ENCODE measurements at regions not wholly inside any gene's neighbourhood (a gene's known extent, or its start where the extent isn't known, plus 50 kb on each side); places are given as distances from the start of the nearest gene placed in this dataset.

GRCh38 chr12:27187697-27188096, 56.4 kb upstream of the STK38L start:
- H3K4me1 ChIP-seq, result peaks cover 7 to 16% (median 9%) of the 10 kb centered on the region in 10 experiments
- no peaks in the 10 kb centered on the region for H3K9me3 ChIP-seq (replicated peaks in 1 of 11)
- H4K20me1 ChIP-seq, result no peaks in the 10 kb centered on the region
- H3K4me3 ChIP-seq, result no peak overlapping the region
- no peak overlapping the region for H3K4me2 ChIP-seq
- H3K36me3 ChIP-seq, result no peaks in the 10 kb centered on the region
- no peak overlapping the region for H3K27ac ChIP-seq
- H3K27me3 ChIP-seq, result no peaks in the 10 kb centered on the region
- TF ChIP-seq Cebpa-rat (IDR thresholded peaks at IDR 0.05), result no peak
- H3K9ac ChIP-seq, result no peak overlapping the region

GRCh38 chr12:27190761-27191160, 53.3 kb upstream of the STK38L start:
- Histone ChIP-seq H4K20me1 (no peaks in the 10 kb centered on the region), H3K27ac (no peak overlapping the region), H3K9ac (no peak overlapping the region), H3K27me3 (no peaks in the 10 kb centered on the region), H3K4me3 (no peak overlapping the region), H3K4me1 (peaks cover 17 to 25% (median 22%) of the 10 kb centered on the region in 10 experiments), H3K4me2 (no peak overlapping the region), H3K36me3 (no peaks in the 10 kb centered on the region), H3K9me3 (replicated peaks in 1 of 11) (no peaks in the 10 kb centered on the region)
- TF ChIP-seq Cebpa-rat (IDR thresholded peaks at IDR 0.05), result no peak

GRCh38 chr12:27191531-27191930, 52.6 kb upstream of the STK38L start:
- peaks cover 14 to 24% (median 22%) of the 10 kb centered on the region in 10 experiments for H3K4me1 ChIP-seq
- no peak overlapping the region for H3K9ac ChIP-seq
- no peak for TF ChIP-seq Cebpa-rat (IDR thresholded peaks at IDR 0.05)
- no peak overlapping the region for H3K27ac ChIP-seq
- H3K27me3 ChIP-seq, result no peaks in the 10 kb centered on the region
- H3K4me3 ChIP-seq, result no peak overlapping the region
- no peaks in the 10 kb centered on the region for H3K9me3 ChIP-seq (replicated peaks in 1 of 11)
- no peak overlapping the region for H3K4me2 ChIP-seq
- no peaks in the 10 kb centered on the region for H3K36me3 ChIP-seq
- H4K20me1 ChIP-seq, result no peaks in the 10 kb centered on the region

GRCh38 chr12:27192118-27192802, 51.8 kb upstream of the STK38L start:
- Histone ChIP-seq H3K27me3 (no peaks in the 10 kb centered on the region), H3K9ac (peak overlapping the region in 1 of 11 experiments; percentile 32; a peak in 1 of 22 replicates), H3K4me2 (peak overlapping the region in 9 of 11 experiments; percentile 44 to 71 (median 62); a peak in 19 of 22 replicates), H3K36me3 (no peaks in the 10 kb centered on the region), H4K20me1 (no peaks in the 10 kb centered on the region), H3K4me1 (peaks cover 14 to 24% (median 22%) of the 10 kb centered on the region in 10 experiments), H3K9me3 (replicated peaks in 1 of 11) (no peaks in the 10 kb centered on the region), H3K27ac (peak overlapping the region in 4 of 11 experiments; percentile 29 to 60 (median 44); a peak in 6 of 22 replicates), H3K4me3 (no peak overlapping the region)
- TF ChIP-seq Cebpa-rat (IDR thresholded peaks at IDR 0.05), result no peak

GRCh38 chr12:27193106-27193505, 51.0 kb upstream of the STK38L start:
- peaks cover 14 to 24% (median 22%) of the 10 kb centered on the region in 10 experiments for H3K4me1 ChIP-seq
- no peaks in the 10 kb centered on the region for H4K20me1 ChIP-seq
- H3K9ac ChIP-seq, result 0 out of 22 replicates have a peak overlapping the region, but pooled peaks of 1 of the 11 experiments have one; percentile 32
- no peaks in the 10 kb centered on the region for H3K9me3 ChIP-seq (replicated peaks in 1 of 11)
- H3K27ac ChIP-seq, result peak overlapping the region in 3 of 11 experiments; percentile 39 to 60 (median 48); a peak in 5 of 22 replicates
- H3K36me3 ChIP-seq, result no peaks in the 10 kb centered on the region
- 0 out of 22 replicates have a peak, but pooled peaks of 1 of the 11 experiments have one; percentile 39 for TF ChIP-seq Cebpa-rat (IDR thresholded peaks at IDR 0.05)
- no peak overlapping the region for H3K4me3 ChIP-seq
- no peaks in the 10 kb centered on the region for H3K27me3 ChIP-seq
- peak overlapping the region; percentile 10 to 71 (median 58); a peak in 21 of 22 replicates for H3K4me2 ChIP-seq

GRCh38 chr12:27193854-27194544, 50.1 kb upstream of the STK38L start:
- no peak for TF ChIP-seq Cebpa-rat (IDR thresholded peaks at IDR 0.05)
- H3K27ac ChIP-seq, result peak overlapping the region in 2 of 11 experiments; percentile 33 to 48; a peak in 2 of 22 replicates
- peaks cover 14 to 24% (median 22%) of the 10 kb centered on the region in 10 experiments for H3K4me1 ChIP-seq
- H3K4me3 ChIP-seq, result no peak overlapping the region
- H3K36me3 ChIP-seq, result no peaks in the 10 kb centered on the region
- no peaks in the 10 kb centered on the region for H3K27me3 ChIP-seq
- H3K9me3 ChIP-seq (replicated peaks in 1 of 11), result no peaks in the 10 kb centered on the region
- peak overlapping the region in 8 of 11 experiments; percentile 10 to 71 (median 59); a peak in 14 of 22 replicates for H3K4me2 ChIP-seq
- H4K20me1 ChIP-seq, result no peaks in the 10 kb centered on the region
- H3K9ac ChIP-seq, result no peak overlapping the region
